HUES48 (cell line): ENCODE measurements at regions not wholly inside any gene's neighbourhood (a gene's known extent, or its start where the extent isn't known, plus 50 kb on each side); places are given as distances from the start of the nearest gene placed in this dataset.

Experiments
- H3K27ac ChIP-seq: one replicate; pipeline ENCODE4 v1.7.0; 2013; ENCODE audit warnings: low read depth, low read length, inconsistent platforms
- H3K27me3 ChIP-seq: 2 replicates; pipeline ENCODE4 v1.6.1; 2013; ENCODE audit warnings: mild to moderate bottlenecking, low read length; ENCODE audit not compliant: control insufficient read depth, insufficient read depth
- H3K36me3 ChIP-seq: 2 replicates; pipeline ENCODE4 v1.6.1; 2013; ENCODE audit warnings: low read length; ENCODE audit not compliant: control insufficient read depth, insufficient read depth
- H3K4me1 ChIP-seq: 2 replicates; pipeline ENCODE4 v1.6.1; 2013; ENCODE audit warnings: mild to moderate bottlenecking, low read length; ENCODE audit not compliant: control insufficient read depth, insufficient read depth
- H3K4me3 ChIP-seq: 2 replicates; pipeline ENCODE4 v1.5.1; 2013; ENCODE audit warnings: mild to moderate bottlenecking, low read depth, low read length
- H3K9ac ChIP-seq: 2 replicates; pipeline ENCODE4 v1.6.1; 2013; ENCODE audit warnings: mild to moderate bottlenecking, low read depth, low read length, moderate library complexity
- H3K9me3 ChIP-seq: 2 replicates; pipeline ENCODE4 v1.6.1; 2013; ENCODE audit warnings: low read length; ENCODE audit not compliant: control insufficient read depth, insufficient read depth

GRCh38 chr9:96087669-96088299 lies 212.3 kb downstream of the ERCC6L2 start:
- H3K36me3 ChIP-seq: no peaks in the 10 kb centered on the region
- H3K27me3 ChIP-seq: no peaks in the 10 kb centered on the region
- H3K9ac ChIP-seq: no peak overlapping the region
- no peaks in the 10 kb centered on the region for H3K9me3 ChIP-seq
- peaks cover 15% of the 10 kb centered on the region for H3K4me1 ChIP-seq
- H3K27ac ChIP-seq: peak overlapping the region; percentile 66
- no peak overlapping the region for H3K4me3 ChIP-seq

- H3K4me1 ChIP-seq: peaks cover 15% of the 10 kb centered on the region
- H3K9ac ChIP-seq: no peak overlapping the region
- H3K4me3 ChIP-seq: no peak overlapping the region
- no peaks in the 10 kb centered on the region for H3K27me3 ChIP-seq
- H3K36me3 ChIP-seq: no peaks in the 10 kb centered on the region
- peak overlapping the region; percentile 66 for H3K27ac ChIP-seq
- H3K9me3 ChIP-seq: no peaks in the 10 kb centered on the region
These were observed 211.6 kb downstream of the ERCC6L2 start for GRCh38 chr9:96086936-96087571.

GRCh38 chr9:96085491-96086143 lies 210.1 kb downstream of the ERCC6L2 start:
- no peaks in the 10 kb centered on the region for H3K36me3 ChIP-seq
- H3K4me1 ChIP-seq: peaks cover 15% of the 10 kb centered on the region
- no peaks in the 10 kb centered on the region for H3K27me3 ChIP-seq
- H3K27ac ChIP-seq: no peak overlapping the region
- no peak overlapping the region for H3K4me3 ChIP-seq
- no peaks in the 10 kb centered on the region for H3K9me3 ChIP-seq
- no peak overlapping the region for H3K9ac ChIP-seq

- no peaks in the 10 kb centered on the region for H3K27me3 ChIP-seq
- H3K27ac ChIP-seq: no peak overlapping the region
These were observed 208.8 kb downstream of the ERCC6L2 start for GRCh38 chr9:96084331-96084734.

GRCh38 chr9:96082516-96083232 lies 207.2 kb downstream of the ERCC6L2 start:
- H3K9me3 ChIP-seq: no peaks in the 10 kb centered on the region
- no peaks in the 10 kb centered on the region for H3K27me3 ChIP-seq
- H3K4me1 ChIP-seq: peaks cover 13% of the 10 kb centered on the region; the same call in 1 of the 2 replicates
- H3K27ac ChIP-seq: no peak overlapping the region
- no peaks in the 10 kb centered on the region for H3K36me3 ChIP-seq
- H3K9ac ChIP-seq: no peak overlapping the region
- H3K4me3 ChIP-seq: no peak overlapping the region

More at GRCh38 chr9:96084331-96084734, 208.8 kb downstream of the ERCC6L2 start:
- Histone ChIP-seq H3K4me1 (peaks cover 15% of the 10 kb centered on the region), H3K36me3 (no peaks in the 10 kb centered on the region), H3K4me3 (no peak overlapping the region), H3K9ac (no peak overlapping the region), H3K9me3 (no peaks in the 10 kb centered on the region)

GRCh38 chr9:96080364-96080763 lies 204.9 kb downstream of the ERCC6L2 start:
- Histone ChIP-seq H3K4me3 (no peak overlapping the region), H3K27me3 (no peaks in the 10 kb centered on the region), H3K9ac (no peak overlapping the region), H3K9me3 (no peaks in the 10 kb centered on the region), H3K4me1 (peaks cover 4% of the 10 kb centered on the region; the same call in 1 of the 2 replicates), H3K36me3 (no peaks in the 10 kb centered on the region), H3K27ac (no peak overlapping the region)

GRCh38 chr9:96079779-96080178 lies 204.3 kb downstream of the ERCC6L2 start:
- Histone ChIP-seq H3K27me3 (no peaks in the 10 kb centered on the region), H3K36me3 (no peaks in the 10 kb centered on the region), H3K27ac (no peak overlapping the region), H3K4me3 (no peak overlapping the region), H3K9me3 (no peaks in the 10 kb centered on the region), H3K4me1 (peaks cover 4% of the 10 kb centered on the region; the same call in 1 of the 2 replicates), H3K9ac (no peak overlapping the region)

GRCh38 chr9:96078897-96079490 lies 203.5 kb downstream of the ERCC6L2 start:
- H3K36me3 ChIP-seq: no peaks in the 10 kb centered on the region
- no peak overlapping the region for H3K27ac ChIP-seq
- no peaks in the 10 kb centered on the region for H3K27me3 ChIP-seq
- H3K9ac ChIP-seq: no peak overlapping the region
- H3K4me3 ChIP-seq: no peak overlapping the region
- peaks cover 4% of the 10 kb centered on the region; the same call in 1 of the 2 replicates for H3K4me1 ChIP-seq
- H3K9me3 ChIP-seq: no peaks in the 10 kb centered on the region

- Histone ChIP-seq H3K4me3 (no peak overlapping the region), H3K27ac (no peak overlapping the region), H3K9me3 (no peaks in the 10 kb centered on the region), H3K27me3 (no peaks in the 10 kb centered on the region), H3K4me1 (peaks cover 4% of the 10 kb centered on the region; the same call in 1 of the 2 replicates), H3K9ac (no peak overlapping the region), H3K36me3 (no peaks in the 10 kb centered on the region)
These were observed 200.3 kb downstream of the ERCC6L2 start for GRCh38 chr9:96075757-96076156.

- peaks cover 4% of the 10 kb centered on the region; the same call in 1 of the 2 replicates for H3K4me1 ChIP-seq
- no peaks in the 10 kb centered on the region for H3K36me3 ChIP-seq
- H3K27ac ChIP-seq: no peak overlapping the region
- no peaks in the 10 kb centered on the region for H3K9me3 ChIP-seq
- no peak overlapping the region for H3K4me3 ChIP-seq
- no peak overlapping the region for H3K9ac ChIP-seq
- H3K27me3 ChIP-seq: no peaks in the 10 kb centered on the region
These were observed 199.6 kb downstream of the ERCC6L2 start for GRCh38 chr9:96075111-96075510.
